HepG2 (cell line): ENCODE measurements at regions not wholly inside any gene's neighbourhood (a gene's known extent, or its start where the extent isn't known, plus 50 kb on each side); places are given as distances from the start of the nearest gene placed in this dataset.

Source experiments
- BRCA1 ChIP-seq: sonication (generic); formaldehyde crosslinking; IDR thresholded peaks from 2 replicates; pipeline ENCODE4 v1.4.0; 2020; ENCODE audit warnings: missing genetic modification reagents
- PBX3 ChIP-seq: sonication (generic); formaldehyde crosslinking; IDR thresholded peaks from 2 replicates; pipeline ENCODE4 v1.8.1; 2023; ENCODE audit warnings: missing genetic modification reagents, inconsistent platforms, borderline replicate concordance
- ZNF776 ChIP-seq: sonication (generic); formaldehyde crosslinking; IDR thresholded peaks from 2 replicates; pipeline ENCODE4 v1.4.0; 2020; ENCODE audit warnings: mild to moderate bottlenecking, missing genetic modification reagents

- TF ChIP-seq BRCA1 (CRISPR knock-in tag) (no peak), PBX3 (CRISPR knock-in tag) (no peak), ZNF776 (no peak)
These were observed 63.7 kb downstream of the PRR18 start for GRCh38 chr6:166244353-166245045.
